ENCODE measurements at regions not wholly inside any gene's neighbourhood (a gene's known extent, or its start where the extent isn't known, plus 50 kb on each side); places are given as distances from the start of the nearest gene placed in this dataset.
"Not testable (repeated sequence)": the region's sequence is repeated elsewhere in the genome, so short reads cannot be mapped to it uniquely, and the experiment has no call there.

DNA sequence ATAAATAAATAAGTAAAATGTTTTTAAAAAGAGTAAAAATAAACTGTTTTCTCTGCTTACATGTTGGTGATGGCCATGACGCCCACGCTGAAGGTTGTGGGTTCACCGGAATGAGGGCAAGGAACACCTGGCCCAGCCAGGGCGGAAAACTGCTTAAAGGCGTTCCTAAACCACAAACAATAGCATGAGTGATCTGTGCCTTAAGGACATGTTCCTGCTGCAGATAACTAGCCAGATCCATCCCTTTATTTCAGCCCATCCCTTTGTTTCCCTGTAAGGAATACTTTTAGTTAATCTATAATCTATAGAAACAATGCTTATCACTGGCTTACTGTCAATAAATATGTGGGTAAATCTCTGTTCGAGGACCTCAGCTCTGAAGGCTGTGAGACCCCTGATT is 63.3 kb upstream of the CEP78 start:
- not testable (repeated sequence) for FAIRE-seq

DNA sequence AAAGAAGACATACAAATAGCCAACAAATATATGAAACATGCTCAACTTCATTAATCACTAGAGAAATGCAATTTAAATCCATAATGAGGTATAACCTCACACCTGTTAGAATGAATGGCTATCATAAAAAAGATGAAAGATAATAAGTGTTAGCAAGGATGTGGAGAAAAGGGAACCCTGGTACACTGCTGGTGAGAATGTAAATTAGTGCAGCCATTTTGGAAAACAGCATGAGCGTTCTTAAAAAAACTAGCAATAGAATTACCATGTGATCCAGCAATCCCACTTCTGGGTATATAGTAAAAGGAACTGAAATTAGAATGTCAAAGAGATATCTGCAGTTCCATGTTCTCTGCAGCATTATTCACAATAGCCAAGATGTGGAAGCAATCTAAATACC is 64.2 kb upstream of the CEP78 start:
- no peak for FAIRE-seq

DNA sequence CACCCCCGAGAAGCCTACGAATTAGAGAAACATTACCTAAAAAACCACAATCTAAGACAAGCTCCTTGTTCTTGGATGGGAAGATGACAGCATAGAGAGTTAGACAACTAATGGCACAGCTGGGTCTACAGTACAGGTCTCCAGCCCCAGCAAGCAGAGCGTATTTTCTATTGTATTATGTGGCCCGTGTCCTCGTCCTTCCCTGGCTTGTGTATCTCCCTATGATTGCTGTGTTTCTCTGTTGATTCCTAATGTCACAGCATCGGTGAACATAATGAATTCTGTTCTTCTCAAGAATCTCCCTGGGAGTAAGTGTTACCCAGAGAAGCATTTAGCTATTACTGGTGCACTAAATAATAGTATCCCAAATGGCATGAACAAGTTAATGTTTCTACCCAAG is 66.8 kb upstream of the CEP78 start:
- no peak for FAIRE-seq

DNA sequence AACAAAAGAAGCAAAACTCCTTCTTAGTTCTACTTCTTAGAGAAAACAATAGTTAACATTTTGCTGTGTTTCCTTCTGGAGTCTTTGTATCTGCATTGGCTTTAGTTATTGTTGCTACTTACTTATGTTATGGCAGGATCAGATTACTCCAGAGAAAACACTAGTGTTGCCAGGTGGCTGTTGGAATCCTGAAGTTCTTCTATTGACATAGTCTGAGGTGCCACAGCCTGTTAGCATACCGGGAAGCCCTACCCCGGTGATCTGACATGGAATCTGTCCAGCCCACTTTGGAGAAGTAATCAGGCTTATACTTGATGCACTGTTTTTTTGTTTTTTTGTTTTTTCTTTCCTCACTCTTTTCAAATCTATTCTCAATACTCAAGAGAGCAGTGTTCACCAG is 68.5 kb upstream of the CEP78 start:
- no peak for FAIRE-seq

DNA sequence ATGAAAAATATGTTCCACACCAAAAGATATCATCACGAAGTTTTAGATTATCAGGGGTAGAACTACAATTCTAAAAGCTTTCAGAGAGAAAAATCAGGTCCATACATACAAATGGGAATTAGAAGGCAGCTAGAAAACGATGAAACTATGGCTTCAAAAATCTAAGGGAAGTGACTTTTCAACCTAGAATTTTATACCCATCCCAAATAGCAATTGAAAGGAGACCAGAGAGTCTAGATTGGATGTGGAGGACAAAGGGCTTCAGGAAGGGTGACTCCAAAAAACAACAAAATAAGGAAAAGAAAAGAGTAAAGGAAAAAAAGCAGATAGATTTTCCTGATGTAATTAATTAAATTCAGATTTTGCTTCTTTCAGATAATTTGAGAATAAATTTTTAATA is 72.0 kb upstream of the CEP78 start:
- FAIRE-seq: no peak

DNA sequence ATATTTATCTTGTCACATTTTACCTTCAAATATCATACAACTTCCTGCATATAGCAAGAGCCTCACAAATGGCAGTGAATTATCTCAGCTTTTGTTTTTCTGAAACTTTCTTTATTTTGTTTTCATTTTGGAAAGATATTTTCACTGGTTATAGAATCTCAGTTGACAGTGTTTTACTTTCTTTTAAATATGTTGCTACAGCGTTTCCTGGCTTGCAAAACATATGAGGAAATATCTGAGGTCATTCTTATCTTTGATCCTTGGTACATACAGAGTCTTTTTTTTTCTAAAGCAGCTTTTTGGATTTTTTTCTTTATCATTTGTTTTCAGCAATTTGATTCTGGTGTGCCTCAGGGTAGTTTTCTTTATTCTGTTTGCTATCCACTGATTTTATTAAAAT is 77.6 kb upstream of the CEP78 start:
- FAIRE-seq: no peak

DNA sequence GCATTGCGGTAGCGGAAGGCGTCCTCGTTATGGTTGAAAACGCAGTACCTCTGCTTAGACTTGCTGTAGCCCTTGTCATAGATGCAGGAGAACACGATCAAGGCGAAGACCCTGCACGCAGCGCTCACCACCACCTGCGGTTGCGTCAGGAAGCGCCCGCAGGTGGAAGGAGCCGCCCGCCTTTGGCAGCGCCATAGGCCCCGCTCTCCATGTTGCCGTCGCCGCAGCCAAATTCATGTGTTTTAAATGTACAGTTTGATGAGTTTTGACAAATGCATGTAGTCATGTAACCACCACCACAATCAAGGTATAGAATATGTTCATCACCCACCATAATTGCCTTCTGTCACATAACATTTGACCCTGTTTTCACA is 84.9 kb upstream of the CEP78 start:
- no peak for FAIRE-seq

DNA sequence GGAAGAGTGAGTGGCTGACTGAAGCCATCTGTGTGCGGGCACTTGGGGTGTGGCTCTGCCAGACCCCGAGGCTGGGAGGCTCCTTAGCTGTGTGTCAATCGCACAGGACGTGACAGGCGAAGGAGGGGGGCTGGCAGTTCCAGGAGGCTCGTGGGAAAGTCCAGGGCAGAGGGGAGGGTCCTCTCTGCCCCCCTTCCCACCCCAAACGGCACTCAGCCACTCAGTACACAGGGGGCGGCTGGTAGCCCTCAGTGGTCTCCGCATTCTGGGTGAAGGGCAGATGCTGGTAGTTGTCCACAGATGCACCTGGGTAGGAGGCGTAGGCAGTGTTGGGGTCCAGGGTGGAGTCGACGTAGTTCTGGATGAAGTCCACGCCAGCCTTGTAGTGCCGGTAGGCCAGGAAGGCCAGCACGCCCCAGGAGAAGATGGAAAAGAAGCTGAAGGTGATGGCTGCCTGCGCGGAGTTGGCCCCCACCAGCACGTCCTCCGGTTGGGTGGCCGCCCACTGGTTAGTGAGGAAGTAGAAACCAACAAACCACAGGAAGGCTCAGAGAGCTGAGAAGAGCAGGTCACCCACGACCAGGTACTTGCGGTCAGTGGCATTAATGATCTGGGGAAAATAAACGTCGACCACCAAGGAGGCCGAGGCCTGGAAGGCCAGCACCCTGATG is 85.4 kb upstream of the CEP78 start:
- FAIRE-seq: no peak

DNA sequence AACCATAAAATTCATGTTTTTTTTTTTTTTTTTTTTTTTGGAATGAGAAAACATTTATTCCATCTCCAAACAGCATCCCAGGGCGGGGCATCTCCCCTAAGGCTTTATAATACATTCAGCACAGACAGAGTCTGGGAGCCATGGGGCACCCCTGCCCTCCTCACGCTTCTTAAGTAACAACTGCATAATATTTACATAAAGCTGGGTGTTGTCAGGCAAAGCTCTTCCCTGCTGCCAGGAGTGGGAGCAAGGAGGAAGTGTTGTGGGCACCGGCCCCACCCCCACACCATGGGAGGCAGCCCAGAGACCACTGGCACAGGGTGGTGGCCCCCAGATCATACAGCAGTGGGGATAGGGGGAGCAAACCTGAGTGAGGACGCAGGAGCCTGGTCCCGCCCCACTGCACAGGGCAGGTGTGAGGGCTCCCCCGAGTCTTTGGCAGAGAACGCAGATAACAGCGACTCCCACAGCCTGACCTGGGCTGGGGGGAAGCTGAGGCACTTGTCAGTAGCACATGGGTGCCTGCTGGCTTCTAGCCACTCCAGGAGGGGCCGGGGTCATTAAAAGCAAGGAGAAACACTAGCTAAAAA is 86.1 kb upstream of the CEP78 start:
- FAIRE-seq: no peak

DNA sequence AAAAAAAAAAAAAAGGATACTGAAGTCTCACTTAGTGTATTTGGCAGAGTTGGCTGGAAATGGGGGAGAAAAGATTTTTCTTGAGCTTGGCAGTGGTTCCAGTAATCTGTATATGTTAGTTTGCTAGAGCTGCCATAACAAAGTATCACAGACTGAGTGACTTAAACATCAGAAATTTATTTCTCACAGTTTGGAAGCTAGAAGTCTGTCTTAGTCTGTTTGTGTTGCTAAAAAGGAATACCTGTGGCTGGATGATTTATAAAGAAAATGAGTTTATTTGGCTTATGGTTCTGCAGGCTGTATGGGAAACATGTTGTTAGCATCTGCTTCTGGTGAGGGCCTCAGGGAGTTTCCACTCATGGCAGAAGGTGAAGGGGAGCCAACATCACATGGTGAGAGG is 89.6 kb upstream of the CEP78 start:
- FAIRE-seq: no peak

DNA sequence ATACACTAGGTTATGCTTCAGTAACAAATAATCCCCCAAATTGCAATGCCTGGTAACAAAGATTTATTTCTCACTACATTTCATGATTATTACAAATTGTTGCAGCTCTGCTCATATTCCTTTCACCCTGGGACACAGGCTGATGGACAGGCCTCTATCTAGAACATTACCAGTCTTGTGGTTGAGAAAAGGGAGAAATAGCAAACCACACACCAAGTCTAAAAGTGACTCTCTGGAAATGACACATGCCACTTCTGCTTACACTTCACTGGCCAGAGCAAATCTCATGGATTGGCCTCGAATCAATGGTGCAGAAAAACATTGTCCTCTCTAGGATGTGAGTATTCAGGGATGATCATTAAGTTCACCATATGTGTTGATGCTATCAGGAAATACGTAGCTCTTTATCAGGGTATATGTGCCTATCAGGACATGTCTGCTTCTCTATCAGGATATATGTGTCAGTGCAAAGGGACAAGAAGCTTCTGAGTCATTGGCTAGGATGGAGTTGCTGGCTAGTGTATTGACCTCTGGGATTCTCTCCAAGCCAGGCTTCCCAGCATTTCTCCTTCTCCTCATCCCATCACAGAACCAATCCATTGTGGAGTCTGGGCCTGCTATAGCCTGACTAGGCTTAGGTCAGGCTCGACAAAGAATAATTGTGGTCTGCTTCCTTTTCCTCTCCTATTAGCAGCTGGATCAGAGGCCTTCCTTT is 91.1 kb upstream of the CEP78 start:
- no peak for FAIRE-seq

DNA sequence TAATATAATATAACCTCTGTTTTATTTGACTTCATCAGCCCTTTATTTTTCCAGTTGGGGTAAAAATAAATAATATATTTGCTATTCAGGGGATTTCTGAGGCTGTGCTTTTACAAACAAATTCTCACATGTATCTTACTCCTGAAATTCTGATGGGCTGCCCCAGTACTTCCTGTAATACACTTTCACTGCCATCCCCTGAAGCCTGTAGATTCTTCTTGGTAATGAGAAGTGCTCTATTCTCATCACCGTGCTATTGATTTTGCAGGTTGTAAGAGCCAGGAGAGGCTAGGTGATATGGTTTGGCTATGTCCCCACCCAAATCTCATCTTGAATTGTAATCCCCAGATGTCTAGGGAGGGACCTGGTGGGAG is 91.9 kb upstream of the CEP78 start:
- FAIRE-seq: no peak

DNA sequence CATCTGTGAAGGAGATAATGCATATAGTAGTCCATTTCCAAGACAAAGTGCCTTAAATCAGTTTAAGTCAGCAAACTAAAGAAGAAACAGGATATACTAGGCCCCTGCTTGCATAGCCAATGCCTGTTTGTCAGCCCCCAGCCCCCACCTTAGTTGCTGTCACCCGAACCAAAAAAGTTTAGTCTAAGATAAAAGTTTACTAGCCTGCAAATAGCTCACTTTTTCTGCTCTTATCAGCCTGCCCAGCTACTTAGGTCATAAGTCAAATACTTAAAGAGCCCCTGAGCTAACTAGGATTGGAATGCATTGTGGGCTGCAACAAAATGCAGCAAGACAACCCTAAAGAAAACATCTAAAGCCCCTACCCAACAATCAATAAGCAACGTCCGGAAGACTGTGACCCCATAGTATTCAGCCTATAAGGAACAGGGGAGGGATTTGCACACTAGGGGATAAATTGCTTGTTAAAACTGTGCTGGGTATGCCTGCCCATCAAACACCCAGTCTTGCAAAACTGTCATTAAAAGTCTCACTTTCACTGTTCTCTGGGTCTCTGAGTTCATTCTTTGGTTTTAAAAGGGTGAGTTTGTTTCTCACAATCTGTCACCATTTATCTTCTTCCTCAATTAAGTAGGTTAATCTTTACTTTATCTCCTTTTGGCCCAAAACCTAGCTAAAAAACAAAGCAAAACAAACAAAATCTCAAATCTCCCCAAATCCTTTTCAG is 92.4 kb upstream of the CEP78 start:
- FAIRE-seq: no peak

DNA sequence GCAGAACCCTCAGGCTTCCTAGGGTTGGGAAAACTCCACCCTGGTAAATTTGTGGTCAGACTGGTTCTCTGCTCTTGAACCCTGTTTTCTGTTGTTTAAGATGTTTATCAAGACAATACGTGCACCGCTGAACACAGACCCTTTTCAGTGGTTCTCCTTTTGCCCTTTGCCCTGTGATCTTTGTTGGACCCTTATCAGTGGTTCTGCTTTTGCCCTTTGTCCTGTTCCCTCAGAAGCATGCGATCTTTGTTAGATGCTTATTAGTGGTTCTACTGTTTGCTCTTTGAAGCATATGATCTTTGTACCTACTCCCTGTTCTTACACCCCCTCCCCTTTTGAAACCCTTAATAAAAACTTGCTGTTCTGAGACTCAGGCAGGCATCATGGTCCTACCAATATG is 93.6 kb upstream of the CEP78 start:
- FAIRE-seq: not testable (repeated sequence)

DNA sequence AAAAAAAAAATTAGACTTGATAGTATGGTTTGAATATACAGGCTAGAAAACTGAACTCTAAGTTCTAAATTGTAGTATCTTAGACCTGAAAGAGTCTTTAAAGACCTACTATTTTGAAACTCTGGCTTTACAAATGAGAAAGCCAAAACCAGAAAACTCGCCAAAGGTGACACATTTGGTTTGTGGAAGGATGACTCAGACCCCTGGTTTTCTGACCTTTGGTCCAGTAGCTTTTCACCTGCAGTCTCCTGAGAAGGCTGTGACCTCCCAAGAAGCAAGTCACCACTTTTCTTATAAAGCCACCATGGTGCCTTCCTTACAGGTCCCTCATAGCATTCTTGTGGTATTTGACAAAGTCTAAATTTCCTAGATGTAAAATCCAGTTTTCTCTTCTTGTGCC is 102.1 kb upstream of the CEP78 start:
- no peak for FAIRE-seq

DNA sequence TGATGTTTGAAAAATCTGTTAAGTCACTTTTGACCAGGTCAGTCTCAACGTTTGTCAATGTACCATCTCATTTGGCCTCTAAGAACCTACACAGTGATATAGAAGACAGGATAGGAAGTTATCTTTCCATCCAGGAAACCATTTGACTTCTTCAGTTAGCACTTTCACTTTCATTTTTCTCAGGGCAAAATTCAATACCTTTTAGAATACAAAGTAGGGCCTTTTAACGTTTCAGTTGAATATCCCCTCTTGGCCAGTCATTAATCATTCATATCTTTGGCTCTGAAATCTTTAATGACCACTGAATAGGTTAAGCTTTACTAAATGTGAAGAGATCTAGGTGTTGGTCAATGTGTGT is 101.1 kb upstream of the GNAQ start:
- peak; percentile 56 for FAIRE-seq

DNA sequence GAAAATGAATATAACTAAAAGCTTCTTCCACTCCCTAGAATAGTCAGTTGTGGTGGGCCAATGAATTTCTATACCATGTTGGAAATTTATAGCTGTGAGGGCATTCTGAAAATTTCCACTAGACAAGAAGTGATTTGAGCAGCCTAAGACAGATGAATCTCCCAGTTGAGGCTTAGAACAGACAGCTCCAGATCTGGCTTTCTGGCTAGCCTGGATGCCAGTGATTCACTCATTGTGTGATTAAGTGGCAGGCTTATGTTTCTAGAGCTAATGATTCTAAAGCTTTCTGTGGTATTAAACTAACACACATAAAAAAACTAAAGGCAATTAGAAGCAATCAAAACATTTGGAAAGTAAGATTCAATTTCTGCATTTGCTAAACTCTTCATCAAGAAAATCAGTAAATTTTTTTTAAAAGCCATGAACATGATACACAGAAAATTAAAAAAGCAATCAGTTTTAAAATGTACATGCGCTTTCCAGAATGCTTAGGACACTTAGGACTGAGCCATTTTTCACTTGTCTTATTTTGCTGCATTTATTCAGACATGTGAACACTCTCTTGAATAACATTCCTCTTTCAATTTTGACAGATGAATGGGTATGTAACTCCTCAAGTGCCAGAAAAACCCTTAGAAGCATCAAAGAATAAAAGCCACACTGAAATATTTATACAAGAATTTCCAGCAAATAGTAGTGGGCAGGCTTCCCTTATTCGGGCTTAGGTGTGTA is 100.5 kb upstream of the GNAQ start:
- no peak for FAIRE-seq

DNA sequence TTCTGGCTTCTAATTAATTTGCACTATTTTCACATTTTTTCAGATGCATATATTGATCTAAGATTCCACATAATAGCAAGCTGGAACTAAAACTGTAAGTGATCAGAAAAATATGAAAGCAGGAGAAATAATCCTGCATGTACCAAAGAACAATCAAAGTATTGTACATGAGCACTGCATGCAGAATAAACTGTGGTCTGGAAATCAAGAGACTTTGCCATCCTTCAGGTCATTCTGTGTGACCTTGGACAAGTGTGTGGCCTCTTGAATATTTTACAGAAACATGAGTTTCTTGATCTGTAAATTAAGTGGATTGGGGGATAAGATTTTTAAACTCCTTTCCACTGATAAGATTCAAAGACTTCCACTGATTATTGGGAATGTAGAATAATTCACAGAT is 99.2 kb upstream of the GNAQ start:
- no peak for FAIRE-seq

DNA sequence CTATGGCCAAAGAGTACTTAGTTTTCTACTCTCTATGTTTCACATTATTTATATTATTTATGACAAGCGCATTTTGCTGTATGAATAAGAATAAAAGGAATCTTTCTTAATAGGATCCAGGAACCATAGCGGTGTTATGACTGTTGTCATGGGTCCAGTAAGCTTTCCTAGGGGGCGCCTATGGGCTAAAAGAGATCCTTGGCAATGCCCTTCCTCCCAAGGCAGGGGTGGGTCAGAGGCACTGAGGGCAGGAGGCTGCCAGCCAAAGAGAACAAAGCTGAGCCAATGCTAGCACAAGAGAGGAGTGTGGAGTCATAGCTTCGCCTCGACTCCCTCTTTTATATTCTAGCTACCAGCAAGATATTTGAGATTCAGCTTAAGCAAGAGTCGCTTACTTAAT is 98.4 kb upstream of the GNAQ start:
- FAIRE-seq: no peak

DNA sequence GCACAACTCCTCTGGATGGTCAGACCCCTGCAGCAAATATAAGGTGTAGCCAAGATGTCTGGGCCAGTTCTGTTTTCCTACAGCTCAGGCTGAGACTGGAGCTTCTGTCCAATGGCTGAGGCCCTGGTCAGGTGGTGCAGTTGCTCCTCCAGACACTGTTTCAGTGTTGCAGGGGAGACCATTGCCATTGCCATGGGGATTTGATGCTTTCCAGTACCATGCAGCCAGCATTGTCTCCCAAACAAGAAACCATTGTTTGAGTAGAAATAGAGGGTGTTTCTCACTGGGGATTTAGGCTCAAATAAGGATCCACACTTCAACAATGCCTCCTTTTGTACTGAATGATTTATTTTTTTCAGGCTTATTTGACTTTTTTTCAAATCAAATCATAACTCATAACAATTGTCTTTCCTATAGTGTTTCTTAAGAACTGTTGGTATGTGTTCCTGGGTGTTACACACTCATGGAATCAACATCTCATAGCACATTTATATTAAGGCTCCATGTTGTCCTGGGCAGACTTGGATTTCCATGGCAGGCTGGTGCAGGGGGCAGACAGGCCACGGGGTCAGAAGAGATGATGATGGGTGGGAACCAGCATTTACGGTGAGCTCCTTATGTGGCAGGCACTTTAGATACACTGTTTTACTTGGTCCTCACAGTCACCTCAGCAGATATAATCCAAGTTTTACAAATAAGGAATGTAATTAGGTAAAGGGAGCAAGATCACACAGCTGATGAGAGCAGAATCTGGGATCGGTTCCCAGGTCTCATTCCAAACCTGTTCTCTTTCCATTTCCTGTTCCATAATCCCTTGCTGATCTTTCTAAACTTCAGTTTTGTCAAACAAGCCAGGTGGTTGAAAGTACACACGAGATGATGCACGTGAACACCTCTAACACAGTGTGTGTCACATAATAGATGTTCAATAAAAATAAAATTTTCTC is 95.9 kb upstream of the GNAQ start:
- no peak for FAIRE-seq

DNA sequence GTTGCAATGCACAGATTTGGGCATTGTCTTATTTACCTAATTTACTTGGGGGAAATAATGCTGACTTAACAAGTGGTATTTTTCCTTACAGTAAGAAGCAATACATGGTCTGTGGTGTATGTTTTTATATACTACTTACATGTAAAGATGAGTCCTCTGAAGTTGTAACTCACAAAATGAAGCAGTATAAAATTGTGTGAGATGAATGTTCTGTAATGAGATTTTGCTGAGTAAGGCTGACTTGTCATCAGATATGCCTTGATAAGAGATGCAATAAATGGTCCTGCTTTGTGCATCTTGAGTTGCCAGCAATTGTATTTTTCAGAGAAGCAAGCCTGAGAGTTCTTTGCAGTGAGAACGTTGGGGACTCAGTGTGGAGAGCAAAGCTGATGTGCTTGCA is 92.2 kb upstream of the GNAQ start:
- FAIRE-seq: no peak

DNA sequence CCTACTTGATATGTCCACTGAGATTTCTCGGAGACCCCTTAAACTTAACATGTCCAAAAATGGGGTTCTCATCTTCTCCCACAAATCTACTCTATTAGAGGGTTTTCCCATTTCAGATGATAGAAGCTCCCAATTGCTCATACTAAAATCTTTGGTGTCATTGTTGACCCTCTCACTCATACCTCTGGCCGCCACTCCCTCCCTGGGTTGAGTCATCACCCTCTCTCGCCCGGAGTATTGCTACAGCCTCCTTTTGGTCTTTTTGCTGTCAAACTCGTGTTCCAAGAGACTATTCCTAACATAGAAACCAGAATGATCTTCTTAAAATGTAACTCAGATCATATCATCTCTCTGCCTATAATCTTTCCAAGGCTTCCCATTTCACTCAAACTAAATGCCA is 91.0 kb upstream of the GNAQ start:
- FAIRE-seq: no peak

Measured in A204.1 (cell line).